ENCODE measurements at regions not wholly inside any gene's neighbourhood (a gene's known extent, or its start where the extent isn't known, plus 50 kb on each side); places are given as distances from the start of the nearest gene placed in this dataset.

- no peak for DNase-seq (ENCODE audit: low spot score)
Measured at GRCh38 chr11:133720951-133721350, 124.4 kb downstream of the SPATA19 start.

GRCh38 chr11:133719532-133720235 is 125.6 kb downstream of the SPATA19 start:
- no peak for DNase-seq (ENCODE audit: low spot score)

GRCh38 chr11:133718831-133719230 is 126.5 kb downstream of the SPATA19 start:
- no peak for DNase-seq (ENCODE audit: low spot score)

GRCh38 chr11:133718238-133718637 is 127.1 kb downstream of the SPATA19 start:
- no peak for DNase-seq (ENCODE audit: low spot score)

- no peak for DNase-seq (ENCODE audit: low spot score)
Measured at GRCh38 chr11:133716602-133717001, 128.7 kb downstream of the SPATA19 start.

- no peak for DNase-seq (ENCODE audit: low spot score)
Measured at GRCh38 chr11:133715602-133716001, 129.7 kb downstream of the SPATA19 start.

- DNase-seq (ENCODE audit: low spot score): no peak
Measured at GRCh38 chr11:133714471-133715375, 130.6 kb downstream of the SPATA19 start.

- no peak for DNase-seq (ENCODE audit: low spot score)
Measured at GRCh38 chr11:133713844-133714243, 131.5 kb downstream of the SPATA19 start.

GRCh38 chr11:133713406-133713805 is 131.9 kb downstream of the SPATA19 start:
- DNase-seq (ENCODE audit: low spot score): no peak

- DNase-seq (ENCODE audit: low spot score): no peak
Measured at GRCh38 chr11:133712051-133712560, 133.2 kb downstream of the SPATA19 start.

GRCh38 chr11:133711545-133711944 is 133.8 kb downstream of the SPATA19 start:
- no peak for DNase-seq (ENCODE audit: low spot score)

- DNase-seq (ENCODE audit: low spot score): no peak
Measured at GRCh38 chr11:133710681-133711240, 134.6 kb downstream of the SPATA19 start.

- no peak for DNase-seq (ENCODE audit: low spot score)
Measured at GRCh38 chr11:133710241-133710640, 135.1 kb downstream of the SPATA19 start.

- DNase-seq (ENCODE audit: low spot score): no peak
Measured at GRCh38 chr11:133708547-133709051, 136.7 kb downstream of the SPATA19 start.

GRCh38 chr11:133706925-133707794 is 138.2 kb downstream of the SPATA19 start:
- no peak for DNase-seq (ENCODE audit: low spot score)

- DNase-seq (ENCODE audit: low spot score): no peak
Measured at GRCh38 chr11:133705873-133706272, 139.4 kb downstream of the SPATA19 start.

- DNase-seq (ENCODE audit: low spot score): no peak
Measured at GRCh38 chr11:133705074-133705648, 140.2 kb downstream of the SPATA19 start.

GRCh38 chr11:133699071-133699470 is 146.2 kb downstream of the SPATA19 start:
- no peak for DNase-seq (ENCODE audit: low spot score)

- DNase-seq (ENCODE audit: low spot score): no peak
Measured at GRCh38 chr11:133698654-133699053, 146.7 kb downstream of the SPATA19 start.

- no peak for DNase-seq (ENCODE audit: low spot score)
Measured at GRCh38 chr11:133697603-133698180, 147.6 kb downstream of the SPATA19 start.
